Breast epithelium (tissue), 3 donors: ENCODE measurements at regions not wholly inside any gene's neighbourhood (a gene's known extent, or its start where the extent isn't known, plus 50 kb on each side); places are given as distances from the start of the nearest gene placed in this dataset.

Source experiments
- CTCF ChIP-seq, 3 donors: fragments of 450-650 bp; IDR thresholded peaks; one replicate each; pipeline ENCODE4 v1.5.1; 2016 to 2017; ENCODE audit warnings: antibody characterized with exemption in 3 of 3, mild to moderate bottlenecking in 3 of 3, moderate library complexity in 3 of 3
- POLR2A ChIP-seq: fragments of 450-650 bp; IDR thresholded peaks from one replicate; pipeline ENCODE4 v1.6.1; 2016; ENCODE audit warnings: antibody characterized with exemption, mild to moderate bottlenecking, moderate library complexity
- POLR2AphosphoS5 ChIP-seq, 3 donors: sonication (generic); formaldehyde crosslinking; IDR thresholded peaks; one replicate each; pipeline ENCODE4 v1.6.1; 2017; ENCODE audit warnings: antibody characterized with exemption in 3 of 3

GRCh38 chr4:159592898-159593556 lies 490.1 kb downstream of the RAPGEF2 start:
- TF ChIP-seq CTCF (IDR thresholded peaks at IDR 0.05) (no peak), POLR2AphosphoS5 (IDR thresholded peaks at IDR 0.05) (no peak), POLR2A (no peak)
